Activated CD4-positive, alpha-beta T cell treated with anti-CD3 and anti-CD28 coated beads, Interleukin-2, amount 50 U/mL, for 16 hours (primary cell): ENCODE measurements at regions not wholly inside any gene's neighbourhood (a gene's known extent, or its start where the extent isn't known, plus 50 kb on each side); places are given as distances from the start of the nearest gene placed in this dataset.
"Not testable (repeated sequence)": the region's sequence is repeated elsewhere in the genome, so short reads cannot be mapped to it uniquely, and the experiment has no call there.

Experiments
- DNase-seq: peaks from one replicate; pipeline ENCODE4 v3.0.0-alpha.2; 2020

DNA sequence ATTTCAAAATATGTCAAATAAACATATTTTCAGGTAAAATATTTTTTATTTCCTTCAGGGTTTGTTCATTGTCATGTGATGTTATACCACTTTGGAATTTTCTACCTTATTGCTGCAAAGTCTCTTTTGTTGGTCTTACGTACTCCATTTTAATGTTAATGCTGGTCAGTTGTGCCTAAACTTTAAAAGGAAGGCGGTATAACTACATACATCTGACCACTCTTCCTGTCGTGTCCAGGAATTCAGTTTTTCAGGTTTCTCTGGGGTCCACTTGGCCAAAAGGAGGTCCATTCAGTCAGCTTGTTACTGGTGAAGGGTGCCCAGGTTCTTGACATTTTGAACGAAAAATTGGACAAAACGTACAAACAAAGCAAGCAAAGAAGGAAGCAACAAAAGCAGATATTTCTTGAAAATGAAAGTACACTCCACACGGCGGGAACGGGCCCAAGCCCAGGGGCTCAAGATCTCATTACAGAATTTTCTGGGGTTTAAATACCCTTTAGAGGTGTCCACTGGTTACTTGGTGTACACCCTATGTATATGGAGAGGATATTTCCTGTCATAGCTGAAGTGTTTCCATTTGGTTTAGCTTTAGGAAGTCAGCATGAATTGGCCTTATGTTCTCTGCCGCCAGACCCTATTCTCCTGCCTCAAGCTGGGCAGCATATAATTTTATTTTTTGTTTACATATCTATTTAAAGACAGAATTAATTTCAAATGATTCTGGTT lies 471.7 kb upstream of the CDH7 start:
- no peak for DNase-seq

DNA sequence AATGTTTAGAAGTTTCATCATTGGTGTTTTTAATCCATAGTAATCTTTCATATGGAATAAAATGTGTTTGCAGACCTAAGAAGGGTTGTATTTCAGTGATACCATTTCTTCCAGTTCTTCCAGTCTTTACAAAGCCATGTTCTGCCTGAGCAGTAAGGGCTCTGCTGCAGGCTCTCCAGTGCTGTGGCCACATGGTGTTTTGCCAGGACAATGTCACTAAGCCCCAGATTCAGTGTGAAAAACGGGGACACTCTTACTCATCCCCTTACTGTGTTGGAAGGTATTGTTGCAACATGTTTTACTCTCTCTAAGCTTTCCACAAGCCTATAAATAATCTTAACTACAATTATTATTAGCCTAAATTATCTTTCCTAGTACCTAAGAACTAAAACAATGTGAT lies 481.4 kb upstream of the CDH7 start:
- DNase-seq = no peak

DNA sequence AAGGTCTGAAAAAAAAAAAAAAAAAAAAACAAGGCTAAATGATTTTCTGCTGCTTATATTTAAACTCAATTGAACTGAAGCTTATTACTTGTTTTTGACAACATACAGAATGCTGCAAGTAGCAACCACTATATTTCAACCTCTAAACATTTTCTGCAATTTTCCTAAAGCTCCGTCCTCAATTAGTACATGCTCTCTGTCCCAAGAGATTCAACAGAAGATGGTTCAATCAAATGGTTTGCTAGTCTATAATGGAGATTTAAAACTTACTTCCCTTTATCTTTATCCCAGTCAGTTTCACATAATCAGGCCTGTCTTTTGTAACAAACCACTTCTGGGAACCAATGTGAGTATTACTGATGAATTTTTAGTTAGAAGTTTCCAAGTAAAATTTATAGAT lies 485.1 kb upstream of the CDH7 start:
- no peak for DNase-seq

DNA sequence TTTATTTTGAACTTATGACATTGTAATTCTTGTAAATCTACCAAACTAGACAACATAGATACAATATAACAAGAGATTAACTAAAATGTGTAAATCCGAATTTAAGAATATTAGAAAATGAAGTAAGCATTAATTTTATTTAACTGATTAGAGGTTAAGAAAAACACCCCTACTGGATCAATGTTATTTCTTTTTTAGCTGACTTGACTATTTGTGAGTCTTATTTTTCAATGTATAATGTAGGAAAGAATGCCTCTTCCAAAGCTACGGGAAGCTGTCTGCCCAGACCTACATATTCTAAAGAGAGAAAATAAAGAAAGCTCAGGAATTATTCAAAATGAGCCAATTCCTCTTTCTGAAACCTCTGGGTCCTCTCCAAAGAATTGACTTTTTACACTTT lies 490.8 kb upstream of the CDH7 start:
- no peak for DNase-seq

DNA sequence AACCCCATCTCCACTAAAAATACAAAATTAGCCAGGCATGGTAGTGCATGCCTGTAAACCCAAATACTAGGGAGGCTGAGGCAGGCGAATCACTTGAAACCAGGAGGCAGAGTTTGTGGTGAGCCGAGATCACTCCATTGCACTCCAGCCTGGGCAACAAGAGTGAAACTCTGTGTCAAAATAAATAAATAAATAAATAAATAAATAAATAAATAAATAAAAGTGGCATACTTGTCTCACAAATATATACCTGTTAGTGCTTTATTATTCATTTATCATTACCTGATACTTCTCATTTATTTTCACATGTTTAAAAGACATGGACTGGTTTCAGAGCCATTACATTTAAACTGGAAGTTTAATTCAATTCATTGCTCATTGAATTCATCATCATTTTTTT lies 491.4 kb upstream of the CDH7 start:
- DNase-seq = no peak

DNA sequence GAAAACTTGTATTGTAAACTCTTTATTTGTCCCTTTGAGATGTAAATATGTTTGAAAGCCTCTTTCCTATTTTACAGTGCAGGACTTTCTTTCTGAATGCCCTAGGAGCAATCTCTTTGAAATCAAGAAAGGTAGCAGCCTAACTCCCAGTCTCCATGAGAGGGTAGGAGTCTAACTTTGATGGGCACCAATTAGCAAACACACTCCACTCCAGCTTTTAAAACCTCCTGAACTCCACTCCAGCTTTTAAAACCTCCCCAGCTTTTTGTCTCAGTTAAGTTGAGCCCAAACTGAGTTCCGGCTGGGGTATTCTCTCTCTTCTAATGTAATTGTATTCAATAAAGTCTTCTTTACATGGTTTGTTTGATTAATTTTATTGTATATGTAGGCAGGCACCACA lies 493.7 kb upstream of the CDH7 start:
- no peak for DNase-seq

DNA sequence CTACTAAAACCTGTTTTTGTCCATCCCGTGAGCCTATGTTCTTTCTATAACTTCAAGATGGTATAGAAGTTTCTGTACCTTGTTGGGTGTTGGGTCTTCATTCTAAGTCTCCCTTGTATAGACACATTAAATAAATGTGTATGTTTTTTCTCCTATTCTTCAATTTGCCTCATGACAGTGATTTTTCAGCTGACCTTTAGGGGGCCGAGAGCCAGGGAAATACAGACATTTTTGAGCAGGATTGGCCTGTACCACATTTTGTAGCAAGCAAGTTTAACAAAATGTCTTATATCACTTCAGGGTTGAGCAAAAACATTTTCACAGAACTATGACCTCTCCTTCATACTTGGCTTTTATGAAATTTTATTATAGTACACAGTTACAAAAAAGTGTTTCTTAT lies 495.4 kb upstream of the CDH7 start:
- DNase-seq = no peak

DNA sequence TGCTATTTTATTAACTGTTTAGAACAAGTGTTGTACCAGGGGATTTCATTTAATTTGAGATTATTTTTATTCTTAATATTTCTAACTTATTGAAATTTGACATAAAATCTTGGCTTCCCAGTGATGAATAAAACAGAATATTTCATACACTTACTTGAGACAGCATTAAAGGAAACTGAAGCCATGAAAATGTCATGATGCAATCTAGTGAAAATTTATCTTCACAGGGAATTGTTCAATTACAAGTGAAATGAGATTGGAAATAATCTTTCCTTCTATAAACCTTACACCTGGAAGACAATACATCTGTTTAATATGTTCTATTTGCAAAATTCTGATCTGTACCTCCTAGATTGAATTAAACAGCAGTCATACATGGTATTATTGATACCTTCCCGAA lies 511.0 kb upstream of the CDH7 start:
- no peak for DNase-seq

DNA sequence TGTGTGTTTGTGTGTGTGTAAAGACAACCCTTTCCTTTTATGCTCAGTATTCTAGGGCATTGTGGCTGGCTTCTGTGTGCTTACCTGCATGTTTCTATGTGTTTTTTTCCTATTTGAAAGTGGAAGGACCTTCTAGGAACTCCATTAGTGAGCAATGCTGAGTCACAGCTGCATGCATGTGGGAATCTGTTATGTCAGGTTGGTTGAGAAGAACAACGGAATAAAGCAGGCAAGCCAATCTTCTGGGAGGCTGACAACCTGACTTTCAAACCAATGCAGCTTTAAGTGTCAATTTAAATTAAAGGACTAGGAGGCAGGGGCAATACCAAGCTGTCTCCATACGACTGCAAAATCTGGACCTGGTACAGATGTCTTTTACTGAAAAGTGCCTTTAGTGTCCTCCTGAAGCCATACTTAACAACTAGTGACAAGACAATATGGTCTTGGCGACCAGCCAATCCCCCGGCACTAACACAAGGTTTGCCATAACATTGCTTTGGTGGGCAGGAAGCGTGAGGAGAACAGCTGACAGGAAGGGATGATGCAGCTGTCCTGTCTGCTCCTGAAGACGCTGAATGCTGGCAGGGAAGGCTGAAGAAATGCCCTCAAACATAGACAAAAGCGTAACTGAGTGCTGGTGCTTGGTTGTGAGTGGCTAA lies 514.7 kb upstream of the CDH7 start:
- DNase-seq = no peak

DNA sequence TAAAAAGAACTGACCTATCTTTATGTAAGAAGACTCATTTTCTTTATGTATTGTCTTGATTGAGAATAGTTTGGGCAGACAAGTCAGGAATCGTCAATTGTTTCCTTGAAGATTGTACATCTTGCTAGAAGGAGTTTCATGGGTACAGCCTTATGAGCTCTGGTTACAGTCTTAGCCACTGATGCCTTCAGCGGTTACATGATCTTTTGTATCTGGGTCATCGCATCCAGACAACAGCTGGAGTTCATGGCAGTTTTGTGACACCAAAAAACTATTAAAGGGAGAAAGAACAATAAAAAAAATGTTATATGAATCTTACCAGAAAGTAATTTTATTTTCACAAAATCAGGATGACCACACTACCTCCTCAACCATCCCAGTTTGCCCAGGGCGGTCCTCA lies 520.5 kb upstream of the CDH7 start:
- DNase-seq = no peak

DNA sequence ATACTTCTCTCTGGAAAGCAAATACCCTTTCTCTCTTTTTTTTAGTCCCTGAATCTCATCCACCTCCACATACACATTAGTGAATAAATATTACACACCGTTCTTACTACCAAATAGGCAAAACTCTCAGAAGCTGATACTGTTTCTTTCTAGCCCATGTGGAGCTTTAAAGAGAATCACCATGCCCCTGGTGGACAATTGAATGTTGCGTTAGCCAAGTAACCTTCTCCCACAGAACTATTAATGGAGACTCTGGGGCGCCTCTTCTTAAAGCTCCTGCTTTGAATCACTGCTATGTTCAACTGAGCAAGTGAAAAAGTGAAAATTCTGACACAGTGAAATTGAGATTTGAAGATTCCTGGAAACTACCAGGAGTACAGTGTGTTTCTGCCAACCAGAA lies 522.8 kb upstream of the CDH7 start:
- DNase-seq = no peak

DNA sequence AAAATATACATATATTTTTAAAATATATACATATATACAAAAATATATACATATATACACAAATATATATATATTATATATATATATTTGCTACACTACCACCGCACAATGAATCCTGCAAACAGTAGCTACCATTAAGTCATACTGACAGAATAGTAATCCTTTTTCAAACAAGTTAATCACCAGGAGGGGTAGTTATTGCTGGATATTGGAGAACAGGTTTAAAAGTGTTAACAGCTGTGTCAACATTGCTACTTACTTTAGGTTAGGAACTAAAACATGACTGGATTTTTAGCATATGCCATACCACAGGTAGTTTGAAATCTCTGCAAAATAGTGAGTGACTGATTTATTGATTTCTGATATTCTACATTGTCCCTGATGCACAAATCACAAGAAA lies 529.1 kb upstream of the CDH7 start:
- DNase-seq = no peak

DNA sequence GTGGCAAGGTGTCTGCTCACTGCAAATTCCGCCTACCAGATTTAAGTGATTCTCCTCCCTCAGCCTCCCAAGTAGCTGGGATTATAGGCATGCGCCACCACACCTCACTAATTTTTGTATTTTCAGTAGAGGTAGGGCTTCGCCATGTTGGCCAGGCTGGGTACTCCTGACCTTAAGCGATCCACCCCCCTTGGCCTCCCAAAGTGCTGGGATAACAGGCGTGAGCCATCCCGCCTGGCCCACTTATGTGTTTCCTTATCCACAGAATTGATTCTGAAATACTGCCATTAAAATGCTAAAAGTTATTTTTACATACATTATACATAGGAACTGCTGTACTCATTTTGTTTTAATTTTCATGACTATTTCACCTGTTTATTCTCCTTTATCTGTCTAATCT lies 529.7 kb upstream of the CDH7 start:
- no peak for DNase-seq

DNA sequence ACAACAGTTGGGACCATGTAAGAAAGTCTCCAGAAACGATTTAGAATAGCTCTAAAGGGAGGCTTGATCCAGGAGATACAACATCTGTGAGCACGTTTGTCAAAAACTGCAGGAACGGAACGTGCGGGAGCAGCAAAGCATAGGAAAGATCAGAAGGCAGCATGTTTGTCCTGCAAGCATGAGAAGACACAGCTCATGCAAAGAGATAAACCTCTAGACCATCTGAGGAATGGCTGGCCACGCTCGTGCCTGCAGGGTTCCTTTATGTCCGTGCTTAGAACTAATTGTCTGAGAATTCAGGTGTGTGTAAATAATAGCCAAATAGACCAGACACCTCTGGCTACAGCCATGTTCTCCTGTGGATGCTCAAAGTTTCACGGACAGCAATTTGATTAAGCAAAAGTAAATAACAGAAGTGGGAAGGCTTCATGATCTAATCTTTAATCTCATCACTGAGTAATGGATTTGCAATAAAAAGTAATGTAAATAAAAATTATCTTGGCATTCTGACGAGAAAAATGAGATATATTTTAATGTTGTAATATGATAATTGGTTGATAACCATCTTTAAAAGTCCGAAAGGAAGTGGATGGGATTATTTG lies 534.8 kb upstream of the CDH7 start:
- no peak for DNase-seq

DNA sequence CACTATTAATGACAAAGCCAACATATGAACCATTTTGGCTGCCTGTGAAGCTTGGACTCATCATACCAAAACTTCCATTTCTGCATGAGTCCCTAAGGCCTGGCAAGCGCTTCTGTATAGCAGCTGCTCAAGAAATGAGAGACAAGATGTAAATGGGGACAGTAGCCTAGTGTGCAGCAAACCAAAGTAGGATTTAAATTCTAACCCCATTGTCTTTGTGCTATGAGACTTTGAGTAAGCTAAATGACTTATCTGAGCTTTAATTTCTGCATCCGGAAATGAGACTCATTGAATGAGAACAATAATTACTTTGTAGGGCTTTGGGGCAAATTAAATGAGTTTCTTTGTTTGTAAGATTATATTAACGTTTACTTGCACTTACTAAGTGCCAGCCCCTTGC lies 536.4 kb upstream of the CDH7 start:
- no peak for DNase-seq

DNA sequence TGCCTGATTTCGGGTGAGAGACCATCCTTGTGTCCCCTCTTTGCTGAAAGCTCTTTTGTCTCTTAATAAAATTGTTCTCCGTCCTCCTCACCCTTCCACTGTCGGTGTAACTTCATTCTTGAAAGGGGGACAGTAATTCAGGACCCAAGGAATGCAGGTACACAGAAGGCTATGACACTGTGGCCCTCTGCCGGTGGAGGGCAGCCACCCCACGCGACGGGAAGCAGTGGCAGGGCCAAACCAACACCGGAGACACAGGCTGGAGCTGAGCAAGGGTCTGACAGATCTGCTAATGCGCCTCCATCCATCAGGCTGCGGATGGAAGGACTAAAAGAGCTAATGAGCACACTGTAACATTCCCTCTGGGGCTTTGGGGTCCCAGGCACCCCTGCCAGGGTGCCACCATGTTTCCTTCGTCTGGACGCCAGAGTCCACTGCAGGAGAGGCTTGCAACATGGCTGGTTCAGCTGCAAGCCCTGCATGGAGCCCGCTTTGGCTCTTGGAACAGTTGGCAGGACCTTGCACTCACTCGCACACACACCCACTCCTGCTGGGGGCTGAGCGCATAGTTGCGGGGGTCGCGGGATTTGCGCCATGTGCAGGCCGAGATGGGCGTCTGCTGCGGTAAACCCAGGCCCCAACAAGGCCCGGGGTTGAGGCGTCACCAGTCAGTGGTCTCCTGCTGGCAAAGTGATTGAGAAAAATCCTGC lies 544.1 kb upstream of the CDH7 start:
- no peak for DNase-seq

DNA sequence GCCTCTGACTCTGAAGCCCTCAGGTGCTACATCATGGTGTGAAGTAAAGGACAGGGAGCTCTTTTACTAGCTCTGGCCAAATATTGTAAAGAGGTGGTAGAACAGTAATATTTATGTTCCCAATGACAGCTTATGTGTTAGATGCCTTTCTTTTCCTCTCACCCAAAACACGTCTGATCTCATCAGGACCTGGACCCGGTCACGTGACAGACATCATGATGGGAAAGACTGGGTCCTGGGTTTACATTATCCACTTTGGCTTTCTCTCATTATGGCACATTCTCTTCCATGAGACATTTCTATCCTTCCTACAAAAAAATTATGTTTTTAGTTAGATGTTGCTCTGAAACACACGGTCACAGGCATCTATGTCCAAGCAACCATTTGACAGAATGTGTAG lies 548.7 kb upstream of the CDH7 start:
- no peak for DNase-seq

DNA sequence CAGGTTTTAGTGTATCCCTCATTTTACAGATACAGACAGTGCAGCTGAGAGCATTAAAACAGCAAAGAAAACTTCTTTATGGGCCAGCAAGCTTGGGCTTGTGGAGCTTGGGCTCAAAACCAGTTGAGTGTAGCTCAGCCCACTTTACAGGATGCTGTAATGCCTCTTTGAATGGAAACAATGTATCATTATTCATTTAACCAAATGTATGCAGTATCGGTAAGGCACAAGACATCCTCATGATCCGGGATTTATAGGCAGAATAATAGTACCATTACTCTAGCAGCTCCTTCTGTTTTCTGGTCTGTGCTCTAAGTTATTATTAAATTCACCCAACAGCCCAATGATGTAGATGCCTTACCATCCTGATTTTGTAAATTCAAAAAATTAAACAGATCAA lies 575.1 kb upstream of the CDH7 start:
- DNase-seq = no peak

DNA sequence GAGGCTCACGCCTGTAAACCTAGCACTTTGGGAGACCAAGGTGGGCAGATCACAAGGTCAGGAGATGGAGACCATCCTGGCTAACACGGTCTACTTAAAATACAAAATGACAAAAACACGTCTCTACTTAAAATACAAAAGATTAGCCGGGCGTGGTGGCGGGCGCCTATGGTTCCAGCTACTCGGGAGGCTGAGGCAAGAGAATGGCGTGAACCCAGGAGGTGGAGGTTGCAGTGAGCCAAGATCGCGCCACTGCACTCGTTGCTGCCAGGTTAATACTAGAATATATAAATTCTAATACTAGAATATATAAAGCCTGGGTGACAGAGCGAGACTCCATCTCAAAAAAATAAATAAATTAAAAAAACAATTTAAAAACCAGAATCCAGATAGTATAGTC lies 588.7 kb upstream of the CDH7 start:
- DNase-seq = not testable (repeated sequence)

DNA sequence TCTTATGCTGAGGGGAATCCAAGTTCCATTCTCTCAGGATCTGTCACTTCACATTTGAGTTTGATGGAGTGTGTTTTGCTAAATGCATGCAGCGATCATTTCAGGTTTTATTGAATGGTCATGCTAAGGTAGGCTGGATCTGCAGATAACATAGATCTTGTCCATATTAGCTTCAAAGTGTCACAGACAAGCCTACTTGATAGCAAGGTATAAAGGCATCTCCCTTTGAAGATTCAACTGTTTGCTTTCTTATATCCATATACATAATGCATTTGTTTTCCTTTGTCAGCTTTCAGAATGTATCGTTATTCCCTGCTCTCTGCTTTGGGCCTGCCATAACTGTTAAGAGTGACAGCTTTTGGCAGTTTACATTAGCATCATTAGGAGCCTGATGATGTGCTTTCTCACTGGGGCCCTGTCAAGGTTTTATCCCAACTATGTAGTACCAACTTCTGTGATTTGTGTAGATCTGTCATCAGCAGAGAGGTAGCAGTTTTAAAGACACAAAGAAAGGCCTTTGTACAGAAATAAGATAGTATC lies 604.3 kb upstream of the CDH7 start:
- no peak for DNase-seq

DNA sequence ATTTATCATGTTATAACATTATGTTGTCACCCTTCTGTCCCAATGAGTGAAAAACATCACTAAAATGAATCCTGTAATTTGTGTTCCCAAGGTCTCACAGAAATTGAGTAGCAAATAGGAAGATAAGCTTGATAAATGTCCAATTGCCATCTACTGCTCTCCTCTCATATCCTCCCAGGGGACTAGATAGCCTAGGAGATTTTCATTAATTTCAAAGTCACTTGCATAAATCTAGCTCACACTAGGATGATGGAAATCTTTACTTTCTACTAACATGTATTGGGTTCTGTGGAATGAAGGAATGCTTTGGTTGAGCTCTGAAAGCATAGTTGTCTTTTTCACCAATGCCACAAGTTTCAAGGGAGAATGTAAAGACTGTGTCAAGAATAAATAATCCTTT lies 605.5 kb upstream of the CDH7 start:
- DNase-seq = no peak

DNA sequence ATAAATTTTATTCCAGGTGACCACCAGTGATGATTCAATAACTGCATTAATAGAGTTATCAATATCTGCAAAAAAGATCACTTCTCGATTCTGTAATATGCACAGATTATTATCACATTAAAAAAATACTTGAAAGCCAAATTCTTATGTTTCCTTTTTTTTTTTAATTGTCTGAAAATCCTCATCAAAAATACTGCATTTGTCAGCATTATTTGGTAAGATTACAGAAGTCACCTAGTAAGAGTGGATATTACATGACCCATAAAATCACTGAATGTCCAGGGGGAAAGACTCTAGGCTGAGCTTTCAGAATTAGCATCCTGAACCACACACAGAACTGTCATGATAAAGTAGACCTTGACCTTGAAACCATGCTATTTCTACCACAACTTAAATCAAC lies 617.2 kb upstream of the CDH7 start:
- no peak for DNase-seq

DNA sequence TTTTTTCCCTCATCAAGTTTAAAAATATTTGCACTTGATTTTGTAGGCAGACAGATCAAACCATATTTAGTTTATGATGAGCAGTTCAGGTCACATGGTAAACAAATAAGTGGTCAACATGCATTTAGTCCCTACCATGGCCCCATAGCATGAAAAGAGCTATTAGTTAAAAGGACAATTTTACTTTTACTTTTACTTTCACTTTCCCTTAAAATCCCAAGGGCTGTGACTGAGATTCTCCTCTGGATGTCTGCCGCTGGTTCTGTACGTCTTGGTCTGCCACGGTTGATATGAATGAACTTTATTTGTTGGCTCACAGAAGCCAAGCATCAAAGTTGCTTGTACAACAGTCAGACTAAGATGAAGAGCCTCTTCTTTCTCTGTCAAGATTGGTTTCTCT lies 626.2 kb upstream of the CDH7 start:
- DNase-seq = no peak

DNA sequence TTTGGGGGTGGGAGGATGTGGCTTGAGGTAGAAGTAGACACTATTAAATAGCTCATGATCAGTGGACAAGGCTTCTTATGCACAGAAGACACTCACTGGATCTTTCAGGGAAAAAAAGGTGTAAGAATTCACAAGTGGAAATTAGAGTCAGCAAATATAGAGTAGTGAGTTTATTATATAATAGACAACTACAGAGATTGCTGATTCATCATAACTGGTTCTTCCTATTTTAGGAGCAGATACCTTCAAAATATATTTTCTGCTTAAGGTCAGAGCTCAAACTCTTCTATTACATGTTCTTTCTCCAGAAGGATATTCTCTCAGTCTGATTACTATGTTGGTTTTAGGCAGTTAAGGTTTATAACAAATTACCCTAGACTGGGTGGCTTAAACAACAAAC lies 646.9 kb upstream of the CDH7 start:
- DNase-seq = no peak
